ENCODE measurements at regions not wholly inside any gene's neighbourhood (a gene's known extent, or its start where the extent isn't known, plus 50 kb on each side); places are given as distances from the start of the nearest gene placed in this dataset.

DNA sequence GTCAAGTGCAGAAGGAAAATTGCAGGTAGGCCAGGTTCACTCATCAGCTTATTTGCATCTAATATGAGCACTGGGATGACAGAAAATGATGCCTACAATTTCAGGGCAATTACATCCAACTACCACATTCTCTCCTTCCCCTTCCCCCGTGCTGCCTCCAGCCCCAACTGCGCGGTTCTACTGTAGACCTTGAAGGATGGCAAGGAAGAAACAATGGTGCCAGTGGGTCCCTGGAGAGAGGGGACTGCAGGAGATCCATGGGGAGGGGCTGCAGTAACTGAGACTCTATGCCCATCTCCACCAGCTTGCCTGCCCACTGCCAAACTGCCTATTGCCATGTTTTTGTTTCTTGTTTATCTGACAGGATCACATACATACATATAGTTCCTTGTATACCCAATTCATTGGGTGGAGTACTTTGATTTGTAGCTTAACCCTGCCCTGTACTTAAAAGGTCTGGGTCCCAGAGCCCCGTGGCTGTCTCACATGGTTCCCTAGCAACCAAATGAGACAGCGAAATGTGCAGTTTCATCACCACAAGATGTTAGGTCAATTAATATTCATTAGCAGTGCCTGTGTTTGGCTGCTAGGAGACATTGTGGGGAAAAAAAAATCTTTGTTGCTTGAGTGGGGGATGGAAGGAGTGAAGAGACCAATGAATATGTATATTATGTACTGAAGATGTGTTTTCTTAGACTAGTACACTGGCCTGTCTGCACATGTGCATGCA is 253.5 kb upstream of the PLET1 start:
- TF ChIP-seq CTCF (IDR thresholded peaks at IDR 0.05; ENCODE audit: poor library complexity) (no peak), EZH2 (IDR thresholded peaks at IDR 0.05; ENCODE audit: borderline replicate concordance) (no peak), EZH2phosphoT487 (IDR thresholded peaks at IDR 0.05; ENCODE audit: low read depth, severe bottlenecking, unreplicated experiment) (no peak)

All from hepatocyte (in vitro differentiated cells).